ENCODE measurements at regions not wholly inside any gene's neighbourhood (a gene's known extent, or its start where the extent isn't known, plus 50 kb on each side); places are given as distances from the start of the nearest gene placed in this dataset.

GRCh38 chr2:17133052-17133671 lies 385.1 kb downstream of the RAD51AP2 start:
- TF ChIP-seq POLR2A (IDR thresholded peaks at IDR 0.05; ENCODE audit: low read depth, low read length) (no peak), TAF1 (IDR thresholded peaks at IDR 0.05; ENCODE audit: low read depth, low read length) (no peak), POLR2AphosphoS5 (IDR thresholded peaks at IDR 0.05; ENCODE audit: low read depth, low read length) (no peak), SPI1 (IDR thresholded peaks at IDR 0.05; ENCODE audit: low read depth, low read length) (no peak)
